ENCODE measurements at regions not wholly inside any gene's neighbourhood (a gene's known extent, or its start where the extent isn't known, plus 50 kb on each side); places are given as distances from the start of the nearest gene placed in this dataset.

DNA sequence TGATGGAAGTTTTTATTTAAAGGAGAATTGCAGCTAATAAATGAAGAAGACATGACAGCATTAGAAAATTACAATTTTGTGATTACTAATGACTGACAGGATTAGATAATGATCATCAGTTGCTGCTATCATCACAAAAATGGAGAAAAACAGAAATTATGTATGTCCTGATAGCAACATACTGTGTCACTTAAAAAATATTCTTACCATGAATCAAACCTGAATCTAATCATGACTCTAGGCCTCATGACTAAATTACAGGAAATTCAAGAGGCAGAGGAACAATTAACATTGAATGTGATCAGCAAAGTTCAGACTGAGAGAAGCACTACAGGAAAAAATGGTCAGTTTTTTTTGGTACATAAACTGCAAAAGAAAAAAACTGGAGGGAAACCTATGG lies 147.8 kb downstream of the PMAIP1 start:
- TF ChIP-seq, protein P1, sequence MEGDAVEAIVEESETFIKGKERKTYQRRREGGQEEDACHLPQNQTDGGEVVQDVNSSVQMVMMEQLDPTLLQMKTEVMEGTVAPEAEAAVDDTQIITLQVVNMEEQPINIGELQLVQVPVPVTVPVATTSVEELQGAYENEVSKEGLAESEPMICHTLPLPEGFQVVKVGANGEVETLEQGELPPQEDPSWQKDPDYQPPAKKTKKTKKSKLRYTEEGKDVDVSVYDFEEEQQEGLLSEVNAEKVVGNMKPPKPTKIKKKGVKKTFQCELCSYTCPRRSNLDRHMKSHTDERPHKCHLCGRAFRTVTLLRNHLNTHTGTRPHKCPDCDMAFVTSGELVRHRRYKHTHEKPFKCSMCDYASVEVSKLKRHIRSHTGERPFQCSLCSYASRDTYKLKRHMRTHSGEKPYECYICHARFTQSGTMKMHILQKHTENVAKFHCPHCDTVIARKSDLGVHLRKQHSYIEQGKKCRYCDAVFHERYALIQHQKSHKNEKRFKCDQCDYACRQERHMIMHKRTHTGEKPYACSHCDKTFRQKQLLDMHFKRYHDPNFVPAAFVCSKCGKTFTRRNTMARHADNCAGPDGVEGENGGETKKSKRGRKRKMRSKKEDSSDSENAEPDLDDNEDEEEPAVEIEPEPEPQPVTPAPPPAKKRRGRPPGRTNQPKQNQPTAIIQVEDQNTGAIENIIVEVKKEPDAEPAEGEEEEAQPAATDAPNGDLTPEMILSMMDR (IDR thresholded peaks at IDR 0.05) = no peak
- TF ChIP-seq POLR2A (IDR thresholded peaks at IDR 0.05) = no peak

Data from heart left ventricle (tissue), 13 donors.